HG03342 (cell line): ENCODE measurements at regions not wholly inside any gene's neighbourhood (a gene's known extent, or its start where the extent isn't known, plus 50 kb on each side); places are given as distances from the start of the nearest gene placed in this dataset.

Experiments used
- ATAC-seq: cut with Tn5 transposase; IDR thresholded peaks from one replicate; pipeline ENCODE4 v1.9.1; 2021; ENCODE audit warnings: mild to moderate bottlenecking, moderate library complexity; ENCODE audit not compliant: unreplicated experiment

- no peak for ATAC-seq
Observed at GRCh38 chr4:126701756-126702155, 931.0 kb upstream of the INTU start.

- no peak for ATAC-seq
Observed at GRCh38 chr4:126702747-126703146, 930.0 kb upstream of the INTU start.

GRCh38 chr4:126705266-126705665 is 927.5 kb upstream of the INTU start:
- no peak for ATAC-seq

- ATAC-seq: no peak
Observed at GRCh38 chr4:126708716-126709115, 924.0 kb upstream of the INTU start.

- ATAC-seq: no peak
Observed at GRCh38 chr4:126710935-126711334, 921.8 kb upstream of the INTU start.

GRCh38 chr4:126715067-126715466 is 917.7 kb upstream of the INTU start:
- no peak for ATAC-seq

- ATAC-seq: no peak
Observed at GRCh38 chr4:126715681-126716080, 917.1 kb upstream of the INTU start.

GRCh38 chr4:126718136-126718535 is 914.6 kb upstream of the INTU start:
- no peak for ATAC-seq

- ATAC-seq: no peak
Observed at GRCh38 chr4:126719852-126720251, 912.9 kb upstream of the INTU start.

- ATAC-seq: no peak
Observed at GRCh38 chr4:126725906-126726305, 906.9 kb upstream of the INTU start.

- no peak for ATAC-seq
Observed at GRCh38 chr4:126727461-126727860, 905.3 kb upstream of the INTU start.

- ATAC-seq: no peak
Observed at GRCh38 chr4:126731062-126731461, 901.7 kb upstream of the INTU start.

- ATAC-seq: no peak
Observed at GRCh38 chr4:126733301-126733700, 899.5 kb upstream of the INTU start.

- no peak for ATAC-seq
Observed at GRCh38 chr4:126734465-126734864, 898.3 kb upstream of the INTU start.

- ATAC-seq: no peak
Observed at GRCh38 chr4:126735294-126736132, 897.2 kb upstream of the INTU start.

GRCh38 chr4:126736133-126736518 is 896.6 kb upstream of the INTU start:
- no peak for ATAC-seq

GRCh38 chr4:126737899-126738526 is 894.7 kb upstream of the INTU start:
- ATAC-seq: no peak

- ATAC-seq: no peak
Observed at GRCh38 chr4:126738527-126738923, 894.2 kb upstream of the INTU start.

- ATAC-seq: no peak
Observed at GRCh38 chr4:126738926-126739325, 893.8 kb upstream of the INTU start.

GRCh38 chr4:126740687-126741086 is 892.1 kb upstream of the INTU start:
- ATAC-seq: no peak

- ATAC-seq: peak; percentile 74
Observed at GRCh38 chr4:126742048-126742447, 890.7 kb upstream of the INTU start.

GRCh38 chr4:126742885-126743284 is 889.9 kb upstream of the INTU start:
- no peak for ATAC-seq
